Prostate gland (tissue), 2 donors: ENCODE measurements at regions not wholly inside any gene's neighbourhood (a gene's known extent, or its start where the extent isn't known, plus 50 kb on each side); places are given as distances from the start of the nearest gene placed in this dataset.

Source experiments
- DNase-seq: peaks from one replicate; pipeline ENCODE4 v3.0.0-alpha.2; 2019; ENCODE audit warnings: low spot score
- H3K27ac ChIP-seq, 2 donors: fragments of 200-600 bp; sonication (generic); 2 replicates each; pipeline ENCODE4 v1.5.1; 2017 to 2019
- H3K27me3 ChIP-seq: fragments of 200-600 bp; sonication (generic); replicated peaks from 2 replicates; pipeline ENCODE4 v1.5.1; 2019; ENCODE audit not compliant: insufficient read depth
- H3K36me3 ChIP-seq, 2 donors: fragments of 200-600 bp; sonication (generic); 1 replicate in 1 of 2; 2 replicates in 1 of 2; pipeline versions ENCODE4 v1.5.1 to v1.8.1; 2017 to 2019
- H3K4me1 ChIP-seq: fragments of 200-600 bp; sonication (generic); replicated peaks from 2 replicates; pipeline ENCODE4 v1.5.1; 2019
- H3K4me3 ChIP-seq, 2 donors: fragments of 200-600 bp; sonication (generic); 2 replicates each; pipeline ENCODE4 v1.5.1; 2017 to 2019
- H3K9me3 ChIP-seq: fragments of 200-600 bp; sonication (generic); 2 replicates; pipeline ENCODE4 v1.5.1; 2017
- CTCF ChIP-seq, 4 experiments: fragments of 200-600 bp in 2 of 4; fragments of 450-650 bp in 2 of 4; sonication (generic) in 2 of 4; IDR thresholded peaks; 1 replicate in 3 of 4; 2 replicates in 1 of 4; pipeline ENCODE4 v1.5.1; 2016 to 2019; ENCODE audit warnings: antibody characterized with exemption in 4 of 4, mild to moderate bottlenecking in 2 of 4, moderate library complexity in 2 of 4
- POLR2A ChIP-seq: fragments of 450-650 bp; IDR thresholded peaks from one replicate; pipeline ENCODE4 v1.6.1; 2016; ENCODE audit warnings: antibody characterized with exemption, mild to moderate bottlenecking
- POLR2AphosphoS5 ChIP-seq: sonication (generic); formaldehyde crosslinking; IDR thresholded peaks from one replicate; pipeline ENCODE4 v1.6.1; 2017; ENCODE audit warnings: antibody characterized with exemption
- WGBS: methylation state at CpG from one replicate; pipeline ENCODE4 v1.1.5; 2018; 5-methylcytosine and 5-hydroxymethylcytosine counted together
- intact Hi-C: fragments of 100-400 bp; cut with DNase I; formaldehyde crosslinking; loops from one replicate; pipeline ENCODE4 v1.14.2; 2022

DNA sequence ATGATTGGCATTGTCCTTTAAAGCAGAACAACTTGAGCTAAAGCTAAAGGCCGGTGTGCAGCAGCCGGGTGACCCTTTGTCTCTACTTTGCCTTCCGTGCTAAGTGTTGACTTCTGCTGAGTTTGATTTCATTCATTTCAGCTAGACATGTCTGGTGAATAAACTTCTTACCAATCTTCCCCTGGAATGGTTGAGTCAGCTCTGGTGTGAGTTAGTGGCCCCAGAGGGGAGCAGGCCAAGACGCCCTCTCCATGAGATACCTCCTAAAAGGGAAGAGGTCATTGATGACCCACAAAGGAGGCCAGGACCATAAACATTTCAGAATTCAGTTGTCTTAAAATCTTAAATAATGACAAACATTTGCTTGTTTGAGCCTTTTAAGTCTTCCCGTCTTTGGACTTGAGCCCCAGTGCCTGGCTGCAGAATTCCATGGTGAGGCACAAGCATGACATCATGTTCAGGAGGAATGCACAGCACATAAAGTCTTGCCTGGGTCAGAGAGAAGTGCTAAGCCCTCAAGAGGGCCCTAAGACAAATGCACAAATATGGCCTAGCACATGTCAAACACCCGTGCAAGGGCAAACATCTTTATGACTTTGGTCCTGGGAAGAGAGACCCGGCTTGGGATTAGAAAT is 96.3 kb upstream of the NEDD9 start:
- Histone ChIP-seq H3K36me3 (no peaks in the 10 kb centered on the region), H3K4me1 (no peaks in the 10 kb centered on the region), H3K27me3 (no peaks in the 10 kb centered on the region), H3K27ac (no peak overlapping the region), H3K9me3 (no peaks in the 10 kb centered on the region), H3K4me3 (no peak overlapping the region)
- TF ChIP-seq POLR2A (no peak), CTCF (IDR thresholded peaks at IDR 0.05) (no peak), POLR2AphosphoS5 (no peak)
- 85% methylated on average over 7 of the region's 7 CpGs for WGBS
- intact Hi-C loops = no loop called here
- no peak for DNase-seq

- H3K27me3 ChIP-seq = no peaks in the 10 kb centered on the region
- 85% methylated on average over 3 of the region's 3 CpGs for WGBS
- TF ChIP-seq POLR2AphosphoS5 (no peak), CTCF (IDR thresholded peaks at IDR 0.05) (no peak), POLR2A (no peak)
- H3K4me1 ChIP-seq = no peaks in the 10 kb centered on the region
- no peak for DNase-seq
- intact Hi-C loops = no loop called here
- no peaks in the 10 kb centered on the region for H3K9me3 ChIP-seq
- no peak overlapping the region for H3K27ac ChIP-seq
- H3K4me3 ChIP-seq = no peak overlapping the region
- no peaks in the 10 kb centered on the region for H3K36me3 ChIP-seq
Observed at GRCh38 chr6:11327961-11328360, 95.5 kb upstream of the NEDD9 start.

GRCh38 chr6:11326116-11326515 is 93.6 kb upstream of the NEDD9 start:
- no peak for DNase-seq
- H3K36me3 ChIP-seq = no peaks in the 10 kb centered on the region
- H3K4me3 ChIP-seq = no peak overlapping the region
- H3K4me1 ChIP-seq = no peaks in the 10 kb centered on the region
- TF ChIP-seq CTCF (IDR thresholded peaks at IDR 0.05) (no peak), POLR2A (no peak), POLR2AphosphoS5 (no peak)
- H3K27me3 ChIP-seq = no peaks in the 10 kb centered on the region
- 93% methylated on average over 2 of the region's 2 CpGs for WGBS
- no peak overlapping the region for H3K27ac ChIP-seq
- intact Hi-C loops = no loop called here
- no peaks in the 10 kb centered on the region for H3K9me3 ChIP-seq

- Histone ChIP-seq H3K36me3 (no peaks in the 10 kb centered on the region), H3K27ac (no peak overlapping the region), H3K27me3 (no peaks in the 10 kb centered on the region), H3K4me3 (no peak overlapping the region), H3K9me3 (no peaks in the 10 kb centered on the region), H3K4me1 (no peaks in the 10 kb centered on the region)
- TF ChIP-seq POLR2A (no peak), POLR2AphosphoS5 (no peak)
- DNase-seq = no peak
- intact Hi-C loops = no loop called here
- WGBS = 94% methylated on average over 6 of the region's 6 CpGs
Observed at GRCh38 chr6:11324453-11325015, 92.1 kb upstream of the NEDD9 start.

DNA sequence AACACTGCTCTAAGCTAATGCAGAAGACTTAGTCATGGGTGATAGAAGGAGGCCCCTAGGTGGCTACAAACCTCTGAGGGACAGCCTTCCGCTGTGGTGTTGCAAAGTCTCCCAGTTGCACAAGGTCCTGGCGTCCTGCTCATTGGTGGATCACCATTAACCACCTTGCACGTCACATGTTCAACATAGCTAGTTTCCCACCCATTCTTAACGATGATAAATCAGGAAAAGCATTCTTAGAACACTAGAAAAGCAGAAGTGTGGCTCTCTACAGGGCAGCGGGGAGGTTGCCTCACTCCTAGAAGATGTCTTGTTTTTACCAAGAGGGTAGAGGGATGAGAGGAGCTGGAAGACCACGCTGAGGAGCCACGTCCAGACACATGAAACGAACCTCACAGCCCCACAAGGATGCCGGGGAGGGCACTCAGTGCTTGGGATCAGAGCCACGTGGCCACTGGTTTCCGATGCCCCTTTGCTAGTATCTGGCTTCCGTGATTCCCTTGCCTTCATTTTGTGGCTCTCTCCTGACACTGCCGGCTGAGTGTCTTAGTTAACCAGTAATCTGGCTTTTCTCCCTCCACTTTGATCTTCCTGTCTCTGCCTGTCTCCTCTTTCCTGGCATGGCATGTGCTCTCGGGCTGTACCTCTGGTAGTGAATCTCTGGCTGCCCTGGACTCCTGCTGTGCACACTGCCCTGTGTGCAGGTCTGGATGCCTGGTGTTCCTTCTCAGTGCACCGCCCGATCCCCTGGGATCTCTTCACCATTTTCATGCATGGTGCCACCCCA is 91.4 kb upstream of the NEDD9 start:
- no peaks in the 10 kb centered on the region for H3K4me1 ChIP-seq
- no peaks in the 10 kb centered on the region for H3K36me3 ChIP-seq
- DNase-seq = no peak
- TF ChIP-seq POLR2AphosphoS5 (no peak), POLR2A (no peak), CTCF (IDR thresholded peaks at IDR 0.05) (no peak)
- no peaks in the 10 kb centered on the region for H3K9me3 ChIP-seq
- H3K27ac ChIP-seq = no peak overlapping the region
- H3K27me3 ChIP-seq = no peaks in the 10 kb centered on the region
- intact Hi-C loops = no loop called here
- WGBS = 73% methylated on average over 16 of the region's 16 CpGs
- no peak overlapping the region for H3K4me3 ChIP-seq
